ENCODE measurements at regions not wholly inside any gene's neighbourhood (a gene's known extent, or its start where the extent isn't known, plus 50 kb on each side); places are given as distances from the start of the nearest gene placed in this dataset.

DNA sequence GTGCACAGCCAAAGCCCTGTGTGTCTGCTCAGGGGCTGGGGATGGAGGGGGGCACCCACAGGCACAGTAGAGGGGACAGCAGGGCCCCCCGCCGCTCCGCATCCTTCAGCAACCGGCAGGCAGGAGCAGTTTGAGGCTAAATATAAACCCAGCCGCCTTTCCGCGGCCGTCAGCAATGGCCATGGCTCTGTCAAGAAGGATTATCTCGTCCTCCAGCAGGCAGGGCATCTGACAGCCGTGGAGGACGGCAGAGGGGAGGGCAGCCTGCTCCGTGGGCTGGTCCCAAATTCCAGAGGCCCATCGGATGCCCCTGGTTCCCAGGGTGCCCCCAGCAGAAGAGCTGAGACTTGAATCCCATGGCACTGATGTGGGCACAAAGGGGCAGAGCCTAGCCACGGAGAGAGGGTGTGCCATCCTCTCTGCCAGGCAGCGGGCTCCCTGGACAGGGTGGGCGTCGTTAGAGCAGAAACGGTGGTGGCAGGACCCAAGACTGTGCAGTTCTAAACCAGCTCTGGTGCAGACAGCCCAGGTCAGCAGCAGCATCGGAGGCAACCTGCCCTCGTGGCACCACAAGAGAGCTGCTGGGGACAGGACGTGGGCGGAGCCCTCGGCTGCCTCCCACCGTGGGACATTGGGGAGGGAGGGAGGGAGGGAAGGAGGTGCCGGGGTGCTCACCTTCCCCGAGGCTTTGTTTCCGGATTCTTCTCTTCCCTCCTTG is 198.8 kb upstream of the CIBAR2 start:
- TF ChIP-seq POLR2A (IDR thresholded peaks at IDR 0.05) (no peak), CTCF (IDR thresholded peaks at IDR 0.05) (no peak)
- Histone ChIP-seq H3K4me3 (no peak overlapping the region), H3K9me3 (no peaks in the 10 kb centered on the region), H3K36me3 (no peaks in the 10 kb centered on the region), H3K27me3 (no peaks in the 10 kb centered on the region), H3K4me1 (peaks cover under 1 to 7% of the 10 kb centered on the region in 2 donors), H3K27ac (no peak overlapping the region)
- DNase-seq = no peak
- intact Hi-C loops (cut with DNase I; ENCODE audit: low total_unique reads) = no loop called here

- H3K4me3 ChIP-seq = no peak overlapping the region
- H3K27ac ChIP-seq = no peak overlapping the region
- H3K4me1 ChIP-seq = peaks cover 0 to 2% of the 10 kb centered on the region in 2 donors
- no peaks in the 10 kb centered on the region for H3K36me3 ChIP-seq
- H3K9me3 ChIP-seq = no peaks in the 10 kb centered on the region
- no peaks in the 10 kb centered on the region for H3K27me3 ChIP-seq
- intact Hi-C loops (cut with DNase I; ENCODE audit: low total_unique reads) = no loop called here
- TF ChIP-seq POLR2A (IDR thresholded peaks at IDR 0.05) = no peak
- TF ChIP-seq CTCF (IDR thresholded peaks at IDR 0.05) = no peak
- no peak for DNase-seq
These were observed 199.5 kb upstream of the CIBAR2 start for GRCh38 chr16:85311741-85312140.

- intact Hi-C loops (cut with DNase I; ENCODE audit: low total_unique reads) = no loop called here
- Histone ChIP-seq H3K9me3 (no peaks in the 10 kb centered on the region), H3K36me3 (no peaks in the 10 kb centered on the region), H3K4me1 (no peaks in the 10 kb centered on the region), H3K4me3 (no peak overlapping the region), H3K27me3 (no peaks in the 10 kb centered on the region), H3K27ac (no peak overlapping the region)
- no peak for TF ChIP-seq CTCF (IDR thresholded peaks at IDR 0.05)
- no peak for DNase-seq
These were observed 199.9 kb upstream of the CIBAR2 start for GRCh38 chr16:85312174-85312573.

DNA sequence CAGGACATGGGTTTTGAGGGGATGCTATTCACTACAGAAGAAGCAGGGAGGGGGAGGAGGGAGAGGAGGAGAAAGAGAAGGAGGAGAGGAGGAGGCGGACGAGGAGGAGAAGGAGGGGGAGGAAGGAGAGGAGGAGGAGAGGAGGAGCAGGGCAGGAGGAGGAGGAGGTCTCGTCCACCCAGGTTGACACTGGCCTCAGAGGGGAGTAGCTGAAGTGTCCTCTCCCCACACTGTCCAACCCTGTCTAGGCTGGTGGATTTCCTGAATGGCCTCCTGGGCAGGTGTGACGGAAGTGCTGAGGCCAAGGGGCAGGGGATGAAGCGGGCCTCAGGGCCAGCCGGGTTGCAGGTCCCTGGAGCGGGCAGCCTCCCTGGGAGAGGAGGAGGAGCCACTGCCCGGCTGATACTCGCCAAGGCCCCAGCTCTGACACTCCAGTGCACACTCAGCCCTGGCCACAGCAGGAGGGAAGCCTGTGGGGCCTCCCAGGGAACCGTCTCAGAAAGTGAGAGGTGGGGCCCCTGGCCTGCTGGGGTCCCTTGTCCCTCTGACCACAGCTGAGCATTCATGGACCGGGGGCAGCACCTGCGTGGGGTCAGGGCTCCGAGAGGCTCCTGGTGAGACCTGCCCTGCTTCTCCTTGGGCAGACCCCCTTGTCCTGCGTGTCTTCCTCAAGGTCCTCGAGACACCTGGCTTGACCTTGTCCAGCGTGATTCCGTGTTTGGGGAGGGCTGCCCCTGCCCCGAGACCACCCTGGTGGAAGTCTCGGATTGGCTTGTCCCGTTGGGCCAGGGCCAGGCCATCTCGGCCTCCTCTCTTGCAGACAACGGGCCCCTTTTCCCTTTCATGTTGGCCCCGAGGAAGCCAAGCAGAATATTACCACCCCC is 200.6 kb upstream of the CIBAR2 start:
- no peaks in the 10 kb centered on the region for H3K27me3 ChIP-seq
- no peaks in the 10 kb centered on the region for H3K36me3 ChIP-seq
- no peak overlapping the region for H3K27ac ChIP-seq
- TF ChIP-seq POLR2A (IDR thresholded peaks at IDR 0.05) (no peak), CTCF (IDR thresholded peaks at IDR 0.05) (no peak)
- no peak for DNase-seq
- no peaks in the 10 kb centered on the region for H3K4me1 ChIP-seq
- intact Hi-C loops (cut with DNase I; ENCODE audit: low total_unique reads) = no loop called here
- H3K9me3 ChIP-seq = no peaks in the 10 kb centered on the region
- H3K4me3 ChIP-seq = no peak overlapping the region

Measured in uterus (tissue), 3 donors.